HAP-1 (cell line): ENCODE measurements at regions not wholly inside any gene's neighbourhood (a gene's known extent, or its start where the extent isn't known, plus 50 kb on each side); places are given as distances from the start of the nearest gene placed in this dataset.
"Not testable (repeated sequence)": the region's sequence is repeated elsewhere in the genome, so short reads cannot be mapped to it uniquely, and the experiment has no call there.

Source experiments
- DNase-seq, 2 experiments: peaks; one replicate each; pipeline ENCODE4 v3.0.0-alpha.2; 2016 to 2020; ENCODE audit warnings: low spot score in 2 of 2
- H3K27me3 ChIP-seq: fragments of 250-450 bp; sonication (Bioruptor Pico); 2 replicates; pipeline ENCODE4 v1.5.1; 2020; ENCODE audit warnings: low read depth, mild to moderate bottlenecking, moderate library complexity
- H3K36me3 ChIP-seq: fragments of 250-450 bp; sonication (Bioruptor Pico); replicated peaks from 2 replicates; pipeline ENCODE4 v1.5.1; 2020; ENCODE audit warnings: mild to moderate bottlenecking
- H3K4me1 ChIP-seq: fragments of 250-450 bp; sonication (Bioruptor Pico); 2 replicates; pipeline ENCODE4 v1.5.1; 2020; ENCODE audit warnings: mild to moderate bottlenecking
- H3K4me3 ChIP-seq: fragments of 250-450 bp; sonication (Bioruptor Pico); 2 replicates; pipeline ENCODE4 v1.5.1; 2020; ENCODE audit warnings: mild to moderate bottlenecking, moderate library complexity
- H3K9me3 ChIP-seq: fragments of 250-450 bp; sonication (Bioruptor Pico); 2 replicates; pipeline ENCODE4 v1.5.1; 2020; ENCODE audit warnings: mild to moderate bottlenecking, moderate library complexity
- in situ Hi-C: fragments of 300-500 bp; cut with MboI; formaldehyde crosslinking; loops from 3 replicates; pipeline ENCODE4 v1.14.3; 2020; ENCODE audit warnings: low sequenced_read_pairs, inconsistent platforms, mixed read lengths

DNA sequence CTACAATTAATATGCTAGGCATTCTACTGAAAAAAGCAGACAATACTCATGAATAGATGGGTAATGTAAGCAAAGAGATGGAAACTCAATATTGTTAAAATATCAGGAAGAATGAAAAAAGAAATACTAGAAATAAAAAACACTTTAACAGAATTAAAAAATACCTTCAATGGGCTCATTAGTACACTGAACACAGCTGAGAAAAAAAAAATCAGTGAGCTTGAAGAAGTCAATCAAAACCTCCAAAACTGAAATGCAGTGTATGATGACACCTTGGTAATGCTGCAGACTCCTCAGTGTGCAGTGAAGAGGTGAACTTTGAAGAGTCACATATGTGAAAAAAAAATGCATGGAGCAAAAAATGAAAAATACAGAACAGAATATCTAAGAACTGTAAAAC lies 227.2 kb downstream of the TMEM26 start:
- in situ Hi-C loops = no loop called here
- DNase-seq = no peak
- no peaks in the 10 kb centered on the region for H3K4me1 ChIP-seq
- H3K27me3 ChIP-seq = no peaks in the 10 kb centered on the region
- no peaks in the 10 kb centered on the region for H3K36me3 ChIP-seq
- H3K9me3 ChIP-seq = no peaks in the 10 kb centered on the region
- no peak overlapping the region for H3K4me3 ChIP-seq

DNA sequence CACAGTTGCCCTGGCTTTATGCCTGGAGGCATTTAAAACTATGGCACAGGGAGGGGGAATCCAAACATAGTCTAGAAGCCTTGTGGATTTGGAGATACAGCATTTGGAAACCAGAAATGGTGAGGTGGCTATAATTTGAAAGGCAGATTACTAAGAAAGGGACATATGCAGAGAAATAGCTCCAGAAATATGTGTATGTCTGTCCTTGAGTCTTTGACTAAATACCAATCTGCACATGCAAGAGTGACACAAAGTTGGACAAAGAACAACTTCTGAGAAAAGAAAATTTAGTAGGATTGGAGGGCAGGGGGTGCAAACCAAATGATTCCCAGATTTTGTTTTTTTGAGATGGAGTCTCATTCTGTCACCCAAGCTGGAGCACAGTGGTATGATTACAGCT lies 229.6 kb downstream of the TMEM26 start:
- no peak overlapping the region for H3K4me3 ChIP-seq
- no peak for DNase-seq
- H3K36me3 ChIP-seq = no peaks in the 10 kb centered on the region
- H3K4me1 ChIP-seq = no peaks in the 10 kb centered on the region
- H3K27me3 ChIP-seq = no peaks in the 10 kb centered on the region
- H3K9me3 ChIP-seq = no peaks in the 10 kb centered on the region
- in situ Hi-C loops = no loop called here

DNA sequence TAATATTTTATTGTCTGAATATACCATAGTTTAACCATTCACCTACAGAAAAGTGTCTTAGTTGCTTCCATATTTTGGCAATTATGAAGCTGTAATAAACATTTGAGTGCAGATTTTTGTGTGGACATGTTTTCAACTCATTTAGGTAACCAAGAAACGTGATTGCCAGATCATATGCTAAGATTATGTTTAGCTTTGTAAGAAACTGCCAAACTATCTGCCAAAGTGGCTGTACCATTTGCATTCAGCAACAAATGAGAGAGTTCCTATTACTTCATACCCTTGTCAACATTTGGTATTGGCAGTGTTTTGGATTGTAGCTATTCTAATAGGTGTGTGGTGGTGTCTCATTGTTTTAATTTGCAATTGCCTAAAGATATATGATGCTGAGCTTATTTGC lies 233.5 kb downstream of the TMEM26 start:
- Histone ChIP-seq H3K36me3 (no peaks in the 10 kb centered on the region), H3K27me3 (no peaks in the 10 kb centered on the region), H3K4me1 (no peaks in the 10 kb centered on the region), H3K4me3 (no peak overlapping the region), H3K9me3 (no peaks in the 10 kb centered on the region)
- no peak for DNase-seq
- in situ Hi-C loops = no loop called here

DNA sequence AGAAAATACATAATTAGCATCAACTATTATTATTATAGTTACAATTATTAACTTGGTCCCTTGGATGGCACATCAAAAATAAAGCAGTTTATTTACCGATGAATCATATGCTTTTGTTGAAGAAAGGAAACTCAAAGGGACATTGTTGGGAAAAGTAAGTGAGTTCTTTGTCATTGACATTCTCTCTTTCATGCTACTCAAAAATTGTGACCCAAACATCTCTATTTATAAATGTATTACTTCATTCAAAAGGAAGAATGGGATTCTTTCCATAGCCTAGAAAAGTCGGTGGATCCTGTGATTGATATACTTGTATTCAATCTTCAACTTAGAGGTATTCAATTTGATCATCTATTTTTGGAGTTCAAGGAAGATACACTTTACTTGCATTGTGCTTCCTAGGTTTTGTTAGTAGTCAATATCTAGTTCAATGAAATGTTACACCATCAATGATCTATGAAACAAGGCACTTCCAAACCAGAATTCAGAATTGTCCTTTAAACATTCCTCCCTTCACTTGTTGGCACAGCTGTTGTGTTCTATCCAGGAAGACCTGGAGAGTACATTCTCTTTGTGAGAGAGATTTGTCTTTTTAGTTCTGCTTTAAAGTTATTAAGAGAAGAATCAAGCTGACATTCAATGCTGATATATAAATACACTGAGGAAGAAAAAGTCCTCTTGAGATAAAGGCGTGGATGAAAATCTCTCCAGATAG lies 235.2 kb downstream of the TMEM26 start:
- H3K9me3 ChIP-seq = no peaks in the 10 kb centered on the region
- in situ Hi-C loops = no loop called here
- no peak for DNase-seq
- no peaks in the 10 kb centered on the region for H3K36me3 ChIP-seq
- H3K4me1 ChIP-seq = no peaks in the 10 kb centered on the region
- no peak overlapping the region for H3K4me3 ChIP-seq
- H3K27me3 ChIP-seq = no peaks in the 10 kb centered on the region

DNA sequence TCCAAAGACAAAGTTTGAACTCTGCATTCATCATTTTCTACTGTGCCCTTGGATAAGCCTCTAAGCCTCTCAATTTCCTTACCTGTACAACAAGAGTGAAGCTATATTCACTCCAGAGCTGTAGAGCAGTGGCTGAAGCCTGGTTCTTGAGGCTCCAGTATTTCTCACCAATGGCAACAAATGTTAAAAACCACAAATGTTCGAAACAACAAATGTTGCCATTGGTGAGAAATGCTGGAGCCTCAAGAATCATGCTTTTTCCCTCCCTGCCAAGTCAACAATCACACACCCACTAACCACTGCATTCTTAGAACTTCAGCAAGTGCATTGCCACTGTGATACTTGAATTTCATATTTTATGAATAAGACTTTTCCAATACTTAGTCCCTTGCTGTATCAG lies 237.9 kb downstream of the TMEM26 start:
- no peak overlapping the region for H3K4me3 ChIP-seq
- H3K36me3 ChIP-seq = no peaks in the 10 kb centered on the region
- H3K27me3 ChIP-seq = no peaks in the 10 kb centered on the region
- in situ Hi-C loops = no loop called here
- DNase-seq = no peak
- H3K4me1 ChIP-seq = no peaks in the 10 kb centered on the region
- no peaks in the 10 kb centered on the region for H3K9me3 ChIP-seq

DNA sequence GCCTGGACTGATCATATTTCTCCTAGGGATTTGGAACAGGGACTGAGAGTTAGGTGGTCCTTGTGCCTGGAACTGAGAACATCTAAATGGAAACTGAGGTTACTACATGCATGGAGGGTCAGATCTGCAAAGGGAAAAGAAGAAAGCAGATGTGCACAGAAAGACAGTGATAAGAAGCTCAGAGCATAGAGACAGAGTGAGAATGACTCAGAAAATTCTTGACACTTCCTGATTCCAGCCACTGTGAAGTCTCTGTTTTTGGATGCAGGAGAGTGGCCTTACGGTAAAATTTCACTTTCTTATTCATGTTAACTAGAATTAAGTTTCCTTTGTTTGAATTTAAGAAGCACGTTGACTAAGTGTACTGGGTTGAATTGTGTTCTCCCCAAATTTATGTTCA lies 241.7 kb downstream of the TMEM26 start:
- H3K27me3 ChIP-seq = no peaks in the 10 kb centered on the region
- H3K9me3 ChIP-seq = no peaks in the 10 kb centered on the region
- H3K4me3 ChIP-seq = no peak overlapping the region
- no peaks in the 10 kb centered on the region for H3K4me1 ChIP-seq
- no peak for DNase-seq
- in situ Hi-C loops = no loop called here
- no peaks in the 10 kb centered on the region for H3K36me3 ChIP-seq

DNA sequence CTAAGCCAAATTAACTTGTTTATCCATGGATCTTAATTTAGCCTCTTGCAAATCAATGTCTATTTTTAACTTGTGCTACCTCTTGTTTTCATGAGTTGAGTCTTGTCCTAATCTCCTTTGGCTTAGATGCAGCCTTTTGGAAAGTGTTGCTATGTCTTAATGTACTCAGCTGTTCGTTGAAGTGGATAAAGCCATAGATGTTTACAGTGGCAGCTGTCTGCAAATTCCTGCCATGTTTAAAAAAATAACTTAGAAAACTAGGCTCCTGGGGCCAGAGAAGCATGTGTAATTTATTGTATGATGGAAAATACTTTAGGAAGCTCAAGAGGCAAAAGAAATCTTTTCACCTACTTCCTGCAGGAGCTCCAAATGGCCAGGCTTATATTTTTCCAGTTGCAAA lies 253.1 kb upstream of the RHOBTB1 start:
- no peaks in the 10 kb centered on the region for H3K4me1 ChIP-seq
- no peaks in the 10 kb centered on the region for H3K36me3 ChIP-seq
- no peak for DNase-seq
- H3K27me3 ChIP-seq = no peaks in the 10 kb centered on the region
- in situ Hi-C loops = no loop called here
- no peak overlapping the region for H3K4me3 ChIP-seq
- 0 out of 2 replicates have a peak, but pooled peaks cover 3% of the 10 kb centered on the region for H3K9me3 ChIP-seq

GRCh38 chr10:61195211-61195610 lies 251.2 kb upstream of the RHOBTB1 start:
- Histone ChIP-seq H3K9me3 (0 out of 2 replicates have a peak, but pooled peaks cover 3% of the 10 kb centered on the region), H3K4me3 (no peak overlapping the region), H3K27me3 (no peaks in the 10 kb centered on the region), H3K4me1 (no peaks in the 10 kb centered on the region), H3K36me3 (no peaks in the 10 kb centered on the region)
- no peak for DNase-seq
- in situ Hi-C loops = no loop called here

DNA sequence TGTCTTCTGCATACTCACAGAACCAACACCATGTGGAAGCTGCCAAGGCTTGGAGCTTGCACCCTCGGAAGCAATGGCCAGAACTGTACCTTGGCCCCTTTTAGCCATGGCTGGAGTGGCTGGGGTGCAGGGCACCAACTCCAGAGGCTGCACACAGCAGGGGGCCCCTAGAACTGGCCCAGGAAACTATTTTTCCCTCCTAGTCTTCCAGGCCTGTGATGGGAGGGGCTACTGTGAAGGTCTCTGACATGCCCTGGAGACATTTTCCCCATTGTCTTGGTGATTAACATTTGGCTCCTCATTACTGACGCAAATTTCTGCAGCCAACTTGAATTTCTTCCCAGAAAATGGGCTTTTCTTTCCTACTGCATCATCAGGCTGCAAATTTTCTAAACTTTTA lies 248.6 kb upstream of the RHOBTB1 start:
- in situ Hi-C loops = not testable (repeated sequence)

GRCh38 chr10:61192042-61192441 lies 248.1 kb upstream of the RHOBTB1 start:
- in situ Hi-C loops = no loop called here
- peaks cover 7% of the 10 kb centered on the region for H3K4me1 ChIP-seq
- no peak for DNase-seq
- H3K36me3 ChIP-seq = no peaks in the 10 kb centered on the region
- no peaks in the 10 kb centered on the region for H3K27me3 ChIP-seq
- no peak overlapping the region for H3K4me3 ChIP-seq
- 0 out of 2 replicates have a peak, but pooled peaks cover 3% of the 10 kb centered on the region for H3K9me3 ChIP-seq

More for the DNA sequence above, 248.6 kb upstream of the RHOBTB1 start:
- not testable (repeated sequence) for H3K36me3 ChIP-seq, H3K4me3 ChIP-seq, DNase-seq, H3K4me1 ChIP-seq, H3K9me3 ChIP-seq, H3K27me3 ChIP-seq

DNA sequence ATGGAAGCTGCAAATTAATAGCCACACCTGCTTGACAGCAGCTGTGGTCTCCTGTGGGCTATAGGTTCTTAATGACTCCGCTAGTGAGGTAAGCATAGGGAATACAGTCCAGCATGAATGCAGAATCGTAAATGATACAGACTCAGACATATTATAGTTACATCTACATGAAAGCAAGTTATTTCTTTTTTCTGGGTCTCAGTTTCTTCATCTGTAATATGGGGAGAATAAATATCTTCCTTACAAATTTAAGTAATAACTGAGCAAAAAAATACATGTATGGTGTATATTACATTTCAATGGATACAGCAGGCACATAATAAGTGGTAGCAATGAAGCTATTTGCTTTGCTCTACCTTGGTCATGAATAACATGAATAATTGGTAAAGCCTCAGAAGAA lies 245.9 kb upstream of the RHOBTB1 start:
- H3K4me1 ChIP-seq = peaks cover 10% of the 10 kb centered on the region
- no peak for DNase-seq
- H3K9me3 ChIP-seq = 0 out of 2 replicates have a peak, but pooled peaks cover 3% of the 10 kb centered on the region
- no peaks in the 10 kb centered on the region for H3K36me3 ChIP-seq
- in situ Hi-C loops = no loop called here
- H3K27me3 ChIP-seq = no peaks in the 10 kb centered on the region
- H3K4me3 ChIP-seq = no peak overlapping the region

DNA sequence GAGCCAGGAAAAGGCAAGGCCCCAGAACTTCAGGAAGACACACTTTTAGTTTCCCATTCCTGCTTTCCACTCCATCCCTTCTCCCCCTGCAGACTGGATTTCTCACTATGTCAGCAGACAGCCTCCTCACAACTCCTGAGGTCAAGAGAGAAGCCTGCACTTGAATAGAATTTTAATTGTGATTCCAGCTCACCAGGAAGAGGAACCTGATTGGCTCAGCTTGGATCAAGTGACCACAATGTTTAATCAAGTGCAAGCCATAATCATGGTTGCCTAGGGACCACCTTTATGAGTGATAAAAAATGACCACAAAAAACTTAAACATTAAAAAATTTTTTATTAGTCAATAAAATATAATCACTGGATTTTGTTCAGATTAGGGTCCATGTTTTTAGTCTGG lies 244.7 kb upstream of the RHOBTB1 start:
- Histone ChIP-seq H3K4me3 (no peak overlapping the region), H3K36me3 (no peaks in the 10 kb centered on the region), H3K9me3 (0 out of 2 replicates have a peak, but pooled peaks cover 3% of the 10 kb centered on the region), H3K27me3 (no peaks in the 10 kb centered on the region), H3K4me1 (peaks cover 10% of the 10 kb centered on the region)
- in situ Hi-C loops = no loop called here
- no peak for DNase-seq

- Histone ChIP-seq H3K36me3 (no peaks in the 10 kb centered on the region), H3K27me3 (no peaks in the 10 kb centered on the region), H3K4me3 (no peak overlapping the region), H3K9me3 (no peaks in the 10 kb centered on the region), H3K4me1 (peaks cover 10% of the 10 kb centered on the region)
- DNase-seq = no peak
- in situ Hi-C loops = no loop called here
Measured at GRCh38 chr10:61188101-61188500, 244.1 kb upstream of the RHOBTB1 start.

DNA sequence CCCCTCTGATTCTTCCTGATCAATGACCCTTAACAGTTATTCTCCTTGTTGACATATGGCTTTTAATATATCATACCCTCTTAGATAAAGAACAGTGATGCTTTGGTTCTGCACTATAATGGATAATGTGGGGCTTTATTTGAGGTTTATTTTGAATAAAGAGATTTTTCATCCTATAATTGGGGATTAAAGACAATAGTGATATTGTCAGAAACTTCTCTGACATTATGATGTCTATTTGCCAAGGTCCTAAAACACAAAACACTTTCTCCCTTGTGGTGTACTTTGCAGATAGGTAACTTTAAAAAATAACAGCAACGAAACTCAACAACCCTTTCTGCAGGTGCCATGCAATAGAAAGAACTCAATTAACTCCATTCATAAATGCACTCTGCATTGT lies 243.6 kb upstream of the RHOBTB1 start:
- no peaks in the 10 kb centered on the region for H3K27me3 ChIP-seq
- no peaks in the 10 kb centered on the region for H3K9me3 ChIP-seq
- in situ Hi-C loops = no loop called here
- DNase-seq = peak in 1 of 2 experiments; percentile 86
- H3K4me1 ChIP-seq = peaks cover 10% of the 10 kb centered on the region
- H3K4me3 ChIP-seq = no peak overlapping the region
- H3K36me3 ChIP-seq = no peaks in the 10 kb centered on the region

- no peaks in the 10 kb centered on the region for H3K27me3 ChIP-seq
- no peak overlapping the region for H3K4me3 ChIP-seq
- H3K9me3 ChIP-seq = no peaks in the 10 kb centered on the region
- no peaks in the 10 kb centered on the region for H3K36me3 ChIP-seq
- DNase-seq = no peak
- in situ Hi-C loops = no loop called here
- peaks cover 10% of the 10 kb centered on the region for H3K4me1 ChIP-seq
Measured at GRCh38 chr10:61186408-61186807, 242.4 kb upstream of the RHOBTB1 start.
